ENCODE measurements at regions not wholly inside any gene's neighbourhood (a gene's known extent, or its start where the extent isn't known, plus 50 kb on each side); places are given as distances from the start of the nearest gene placed in this dataset.

DNA sequence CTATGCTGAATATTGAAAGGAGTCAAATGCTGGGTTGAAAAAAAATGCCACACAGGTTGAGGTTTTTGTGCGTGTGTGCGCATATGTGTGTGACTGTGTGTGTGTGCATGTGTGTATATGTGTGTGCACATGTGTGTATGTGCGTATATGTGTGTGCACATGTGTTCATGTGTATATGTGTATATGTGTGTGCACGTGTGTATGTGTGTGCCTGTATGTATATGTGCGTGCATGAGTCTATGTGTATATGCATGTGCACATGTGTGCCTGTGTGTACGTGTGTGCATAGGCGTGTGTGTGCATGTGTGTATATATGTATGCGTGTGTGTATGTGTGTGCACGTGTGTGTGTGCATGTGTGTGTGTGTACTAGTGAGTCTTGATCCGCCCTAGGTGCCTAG, 655.7 kb downstream of the AACS start:
- TF ChIP-seq TCF12 (IDR thresholded peaks at IDR 0.05; ENCODE audit: low read depth) (no peak), TAF1 (IDR thresholded peaks at IDR 0.05; ENCODE audit: low read depth) (no peak), FOXM1 (IDR thresholded peaks at IDR 0.05; ENCODE audit: borderline replicate concordance, low read depth) (no peak), TEAD4 (IDR thresholded peaks at IDR 0.05) (no peak)
- TF ChIP-seq, protein P1, sequence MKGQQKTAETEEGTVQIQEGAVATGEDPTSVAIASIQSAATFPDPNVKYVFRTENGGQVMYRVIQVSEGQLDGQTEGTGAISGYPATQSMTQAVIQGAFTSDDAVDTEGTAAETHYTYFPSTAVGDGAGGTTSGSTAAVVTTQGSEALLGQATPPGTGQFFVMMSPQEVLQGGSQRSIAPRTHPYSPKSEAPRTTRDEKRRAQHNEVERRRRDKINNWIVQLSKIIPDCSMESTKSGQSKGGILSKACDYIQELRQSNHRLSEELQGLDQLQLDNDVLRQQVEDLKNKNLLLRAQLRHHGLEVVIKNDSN (IDR thresholded peaks at IDR 0.05) = no peak

DNA sequence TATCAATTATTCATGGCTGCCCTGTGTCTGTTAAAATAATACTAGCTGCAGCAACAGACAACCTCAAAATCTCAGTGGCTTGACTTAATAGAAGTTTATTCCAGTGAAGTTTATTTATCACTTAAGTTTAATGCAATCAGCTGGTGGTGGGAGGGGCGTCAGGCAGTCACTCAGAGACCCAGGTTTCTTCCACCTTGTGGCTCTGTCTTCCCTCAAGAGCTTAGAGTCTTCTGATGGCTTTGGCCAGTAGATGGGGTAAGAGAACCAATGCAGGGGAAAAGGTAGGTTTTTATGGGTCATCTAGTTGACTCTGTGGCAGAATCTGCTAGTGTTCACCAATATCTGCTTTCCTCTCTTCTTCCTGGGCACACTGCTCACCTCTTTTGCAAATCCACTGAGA, 668.9 kb downstream of the AACS start:
- TF ChIP-seq FOXM1 (IDR thresholded peaks at IDR 0.05; ENCODE audit: borderline replicate concordance, low read depth) (no peak), TEAD4 (IDR thresholded peaks at IDR 0.05) (no peak)
- TF ChIP-seq, protein P1 (IDR thresholded peaks at IDR 0.05) = no peak

DNA sequence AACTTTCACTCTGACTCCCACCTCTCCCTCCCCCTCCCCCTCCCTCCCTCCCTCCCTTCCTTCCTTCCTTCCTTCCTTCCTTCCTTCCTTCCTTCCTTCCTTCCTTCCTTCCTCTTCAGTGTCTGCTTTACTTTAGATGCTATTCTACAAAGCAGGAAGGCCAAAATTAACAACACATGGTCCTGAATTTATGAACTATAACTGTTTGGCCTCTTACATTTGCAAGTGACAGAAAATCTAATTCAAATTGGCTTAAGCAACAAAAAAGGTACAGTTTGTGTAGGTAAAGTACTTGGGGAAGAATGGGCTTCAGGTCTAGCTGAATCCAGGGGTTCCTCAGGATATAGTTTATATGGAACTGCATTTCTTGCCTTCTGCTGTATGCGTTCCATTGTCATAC, 673.0 kb downstream of the AACS start:
- TF ChIP-seq CEBPB (IDR thresholded peaks at IDR 0.05) (no peak), CREB1 (IDR thresholded peaks at IDR 0.05; ENCODE audit: low read depth) (no peak), ZBTB7A (IDR thresholded peaks at IDR 0.05; ENCODE audit: low read depth) (no peak), FOXM1 (IDR thresholded peaks at IDR 0.05; ENCODE audit: borderline replicate concordance, low read depth) (no peak), EGR1 (IDR thresholded peaks at IDR 0.05) (no peak), RAD21 (IDR thresholded peaks at IDR 0.05; ENCODE audit: low read depth) (no peak), TAF1 (IDR thresholded peaks at IDR 0.05; ENCODE audit: low read depth) (no peak), REST (IDR thresholded peaks at IDR 0.05; ENCODE audit: low read depth) (no peak), EP300 (IDR thresholded peaks at IDR 0.05; ENCODE audit: borderline replicate concordance) (no peak), TCF12 (IDR thresholded peaks at IDR 0.05; ENCODE audit: low read depth) (no peak), YY1 (IDR thresholded peaks at IDR 0.05; ENCODE audit: low read depth) (no peak), TEAD4 (IDR thresholded peaks at IDR 0.05) (no peak), NFIC (IDR thresholded peaks at IDR 0.05) (no peak)
- TF ChIP-seq, protein P2, sequence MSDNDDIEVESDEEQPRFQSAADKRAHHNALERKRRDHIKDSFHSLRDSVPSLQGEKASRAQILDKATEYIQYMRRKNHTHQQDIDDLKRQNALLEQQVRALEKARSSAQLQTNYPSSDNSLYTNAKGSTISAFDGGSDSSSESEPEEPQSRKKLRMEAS (IDR thresholded peaks at IDR 0.05) = no peak
- TF ChIP-seq, protein P1 (IDR thresholded peaks at IDR 0.05) = no peak

GRCh38 chr12:125742413-125742812, 677.2 kb downstream of the AACS start:
- no peak for TF ChIP-seq CREB1 (IDR thresholded peaks at IDR 0.05; ENCODE audit: low read depth)
- TF ChIP-seq, protein P2 (IDR thresholded peaks at IDR 0.05) = no peak
- TF ChIP-seq EGR1 (IDR thresholded peaks at IDR 0.05) = no peak
- TF ChIP-seq, protein P1 (IDR thresholded peaks at IDR 0.05) = no peak
- no peak for TF ChIP-seq TCF12 (IDR thresholded peaks at IDR 0.05; ENCODE audit: low read depth)
- TF ChIP-seq RAD21 (IDR thresholded peaks at IDR 0.05; ENCODE audit: low read depth) = no peak
- TF ChIP-seq CEBPB (IDR thresholded peaks at IDR 0.05) = no peak
- TF ChIP-seq EP300 (IDR thresholded peaks at IDR 0.05; ENCODE audit: borderline replicate concordance) = no peak
- TF ChIP-seq TEAD4 (IDR thresholded peaks at IDR 0.05) = no peak
- no peak for TF ChIP-seq NFIC (IDR thresholded peaks at IDR 0.05)

DNA sequence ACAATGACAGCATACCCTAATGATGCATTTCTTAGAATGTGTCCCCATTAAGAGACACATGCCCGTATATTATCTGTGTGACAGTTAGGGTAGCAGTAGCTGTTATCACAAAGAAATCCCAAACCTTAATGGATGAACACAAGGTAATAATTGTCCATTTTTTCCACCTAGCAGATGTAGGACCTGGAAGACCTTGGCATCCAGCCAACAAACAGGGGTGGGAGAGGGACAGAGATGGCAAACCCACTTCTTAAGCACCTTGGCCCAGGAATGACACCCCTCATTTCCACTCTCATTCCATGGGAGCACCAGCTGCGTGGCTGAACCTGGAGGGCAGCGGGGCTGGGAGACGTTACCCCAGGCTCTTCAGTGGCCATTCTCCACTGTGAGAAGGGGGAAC, 679.0 kb downstream of the AACS start:
- no peak for TF ChIP-seq YY1 (IDR thresholded peaks at IDR 0.05; ENCODE audit: low read depth)

DNA sequence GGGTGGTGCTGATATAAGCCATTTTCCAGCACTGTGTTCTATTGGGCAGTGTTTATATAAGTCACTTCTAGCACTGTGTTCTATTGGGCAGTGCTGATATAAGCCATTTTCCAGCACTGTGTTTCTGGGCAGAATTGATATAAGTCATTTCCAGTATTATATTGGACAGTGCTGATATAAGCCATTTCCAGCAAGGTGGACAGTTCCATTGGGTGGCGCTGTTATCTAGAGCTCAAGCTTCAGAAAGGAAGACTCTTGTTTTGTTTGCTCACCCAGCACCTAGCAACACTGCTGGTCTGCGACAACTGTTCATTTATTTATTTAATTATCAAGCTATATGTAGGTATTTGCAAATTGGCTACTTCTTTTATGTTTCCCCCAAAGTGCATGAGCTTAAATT, 690.3 kb downstream of the AACS start:
- TF ChIP-seq YY1 (IDR thresholded peaks at IDR 0.05; ENCODE audit: low read depth) (no peak), RAD21 (IDR thresholded peaks at IDR 0.05; ENCODE audit: low read depth) (no peak), CREB1 (IDR thresholded peaks at IDR 0.05; ENCODE audit: low read depth) (no peak), CEBPB (IDR thresholded peaks at IDR 0.05) (no peak), TAF1 (IDR thresholded peaks at IDR 0.05; ENCODE audit: low read depth) (no peak), NFIC (IDR thresholded peaks at IDR 0.05) (no peak), TEAD4 (IDR thresholded peaks at IDR 0.05) (no peak), TCF12 (IDR thresholded peaks at IDR 0.05; ENCODE audit: low read depth) (no peak), EGR1 (IDR thresholded peaks at IDR 0.05) (no peak), REST (IDR thresholded peaks at IDR 0.05; ENCODE audit: low read depth) (no peak), ZBTB7A (IDR thresholded peaks at IDR 0.05; ENCODE audit: low read depth) (no peak), EP300 (IDR thresholded peaks at IDR 0.05; ENCODE audit: borderline replicate concordance) (no peak), FOXM1 (IDR thresholded peaks at IDR 0.05; ENCODE audit: borderline replicate concordance, low read depth) (no peak)
- TF ChIP-seq, protein P2 (IDR thresholded peaks at IDR 0.05) = no peak
- TF ChIP-seq, protein P1 (IDR thresholded peaks at IDR 0.05) = no peak
